GM23248 (cell line): ENCODE measurements at regions not wholly inside any gene's neighbourhood (a gene's known extent, or its start where the extent isn't known, plus 50 kb on each side); places are given as distances from the start of the nearest gene placed in this dataset.
A peak's percentile ranks its signal among the peaks of the same experiment; 100 is the strongest.

ENCODE experiments used
- DNase-seq: peaks from one replicate; pipeline ENCODE4 v3.0.0-alpha.2; 2015
- H2AFZ ChIP-seq: fragments of 200-600 bp; sonication (generic); 2 replicates; pipeline ENCODE4 v1.6.1; 2016; ENCODE audit warnings: antibody characterized with exemption
- H3F3A ChIP-seq: fragments of 200-600 bp; sonication (generic); 2 replicates; pipeline ENCODE4 v1.6.1; 2016; ENCODE audit warnings: mild to moderate bottlenecking, antibody characterized with exemption, mixed run types; ENCODE audit not compliant: insufficient read depth
- H3K27ac ChIP-seq: fragments of 200-600 bp; sonication (generic); 2 replicates; pipeline ENCODE4 v1.5.1; 2016; ENCODE audit warnings: mild to moderate bottlenecking
- H3K27me3 ChIP-seq: fragments of 200-600 bp; sonication (generic); replicated peaks from 2 replicates; pipeline ENCODE4 v1.6.1; 2016; ENCODE audit warnings: mild to moderate bottlenecking; ENCODE audit not compliant: insufficient read depth
- H3K36me3 ChIP-seq: fragments of 200-600 bp; sonication (generic); 2 replicates; pipeline ENCODE4 v1.6.1; 2016; ENCODE audit warnings: low read depth, mild to moderate bottlenecking
- H3K4me1 ChIP-seq: fragments of 200-600 bp; sonication (generic); 2 replicates; pipeline ENCODE4 v1.6.1; 2016; ENCODE audit warnings: mild to moderate bottlenecking; ENCODE audit not compliant: insufficient read depth
- H3K4me2 ChIP-seq: fragments of 200-600 bp; sonication (generic); one replicate; pipeline ENCODE4 v1.6.1; 2016; ENCODE audit warnings: mild to moderate bottlenecking; ENCODE audit not compliant: unreplicated experiment
- H3K4me3 ChIP-seq: fragments of 200-600 bp; sonication (generic); 2 replicates; pipeline ENCODE4 v1.5.1; 2016; ENCODE audit warnings: mild to moderate bottlenecking
- H3K79me2 ChIP-seq: fragments of 200-600 bp; sonication (generic); 2 replicates; pipeline ENCODE4 v1.6.1; 2016; ENCODE audit warnings: mild to moderate bottlenecking; ENCODE audit not compliant: insufficient read depth
- H3K9ac ChIP-seq: fragments of 200-600 bp; sonication (generic); 2 replicates; pipeline ENCODE4 v1.6.1; 2016; ENCODE audit warnings: mild to moderate bottlenecking
- H3K9me2 ChIP-seq: fragments of 200-600 bp; sonication (generic); 2 replicates; pipeline ENCODE4 v1.6.1; 2016; ENCODE audit warnings: mixed run types, mild to moderate bottlenecking, moderate library complexity; ENCODE audit not compliant: insufficient read depth
- H3K9me3 ChIP-seq: fragments of 200-600 bp; sonication (generic); one replicate; pipeline ENCODE4 v1.6.1; 2017; ENCODE audit warnings: low read depth
- H4K20me1 ChIP-seq: fragments of 200-600 bp; sonication (generic); 2 replicates; pipeline ENCODE4 v1.6.0; 2016; ENCODE audit not compliant: insufficient read depth
- EZH2 ChIP-seq: fragments of 200-600 bp; sonication (generic); IDR thresholded peaks from 2 replicates; pipeline ENCODE4 v1.6.1; 2018; ENCODE audit warnings: antibody characterized with exemption, mild to moderate bottlenecking; ENCODE audit not compliant: insufficient read depth, poor library complexity, severe bottlenecking
- EZH2phosphoT487 ChIP-seq: fragments of 200-600 bp; sonication (generic); IDR thresholded peaks from 2 replicates; pipeline ENCODE4 v1.6.1; 2018; ENCODE audit warnings: antibody characterized with exemption, moderate library complexity, mild to moderate bottlenecking, low read depth; ENCODE audit not compliant: insufficient read depth
- WGBS, 2 experiments: methylation state at CpG; one replicate each; pipeline ENCODE4 v1.1.6; 2015 to 2017; ENCODE audit warnings: low lambda C conversion rate in 2 of 2, low coverage in 1 of 2; ENCODE audit errors: missing lambda C conversion rate in 2 of 2; 5-methylcytosine and 5-hydroxymethylcytosine counted together
- in situ Hi-C: fragments of 300-500 bp; cut with MboI; formaldehyde crosslinking; loops from 2 replicates; pipeline ENCODE4 v1.15.0; 2020

DNA sequence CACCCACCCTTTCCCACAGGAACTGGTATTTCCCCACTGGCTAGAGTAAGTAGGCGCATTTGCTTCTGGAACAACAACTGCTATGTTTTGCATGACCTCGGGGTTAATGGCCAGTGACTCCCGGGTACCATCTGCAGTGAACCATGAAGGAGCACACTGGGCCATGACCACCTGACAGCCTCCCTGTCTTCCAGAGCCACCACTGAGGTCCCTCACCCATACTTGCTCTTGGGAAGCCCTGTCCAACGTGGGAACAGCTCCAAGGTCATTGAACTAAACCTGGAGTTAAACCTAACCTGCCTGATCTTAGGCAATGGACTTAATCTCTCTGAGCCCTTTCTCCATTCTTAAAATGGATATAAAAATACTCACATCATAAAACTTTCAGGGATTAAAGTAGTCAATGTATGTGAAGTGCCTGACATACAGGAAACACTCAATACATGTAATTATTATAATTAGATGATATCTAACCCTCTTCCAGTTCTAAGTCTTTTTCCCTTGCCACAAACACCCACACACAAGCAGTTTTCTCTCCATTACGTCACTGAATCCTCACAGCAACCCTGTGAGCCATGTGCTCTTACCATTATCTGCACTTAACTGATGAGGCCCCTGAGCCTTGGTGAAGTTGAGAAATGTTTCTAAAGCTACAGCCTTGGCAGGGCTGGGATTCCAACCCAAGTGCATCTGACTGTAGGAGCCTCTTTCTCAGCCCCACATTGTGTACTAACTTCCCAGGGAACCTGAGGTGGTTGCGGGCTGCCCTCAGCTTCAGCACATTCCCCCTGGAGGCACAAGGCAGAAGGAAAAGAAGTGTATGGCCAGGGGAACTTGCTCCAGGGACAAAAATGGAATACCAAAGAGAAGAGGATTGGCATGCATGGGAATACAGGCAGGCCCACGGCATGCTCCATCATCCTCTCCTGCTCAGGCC lies 74.5 kb upstream of the NCAM1 start:
- H3K27ac ChIP-seq, result no peak overlapping the region
- no peaks in the 10 kb centered on the region for H3K36me3 ChIP-seq
- no peaks in the 10 kb centered on the region for H3K79me2 ChIP-seq
- H3K27me3 ChIP-seq, result no peaks in the 10 kb centered on the region; the same call in 1 of the 2 replicates
- H3K9me2 ChIP-seq, result no peaks in the 10 kb centered on the region
- H3K4me1 ChIP-seq, result no peaks in the 10 kb centered on the region
- no peaks in the 10 kb centered on the region for H4K20me1 ChIP-seq
- no peaks in the 10 kb centered on the region for H3F3A ChIP-seq
- no peaks in the 10 kb centered on the region for H3K9me3 ChIP-seq
- 52 to 58% methylated on average over 7 of the region's 7 CpGs for WGBS, 2 experiments
- no peak for TF ChIP-seq EZH2phosphoT487
- TF ChIP-seq EZH2, result no peak
- H3K4me2 ChIP-seq, result no peak overlapping the region
- H2AFZ ChIP-seq, result no peak overlapping the region
- H3K9ac ChIP-seq, result no peak overlapping the region
- DNase-seq, result peak; percentile 27
- in situ Hi-C loops, result no loop called here
- H3K4me3 ChIP-seq, result no peak overlapping the region

- no peaks in the 10 kb centered on the region; the same call in 1 of the 2 replicates for H3K27me3 ChIP-seq
- H3K4me3 ChIP-seq, result no peak overlapping the region
- no peak overlapping the region for H2AFZ ChIP-seq
- H3K9me2 ChIP-seq, result no peaks in the 10 kb centered on the region
- H3K4me2 ChIP-seq, result no peak overlapping the region
- no peaks in the 10 kb centered on the region for H3K9me3 ChIP-seq
- H3K27ac ChIP-seq, result no peak overlapping the region
- no peaks in the 10 kb centered on the region for H4K20me1 ChIP-seq
- in situ Hi-C loops, result no loop called here
- H3K9ac ChIP-seq, result no peak overlapping the region
- H3K79me2 ChIP-seq, result no peaks in the 10 kb centered on the region
- WGBS, 2 experiments, result 57 to 59% methylated on average over 3 of the region's 3 CpGs
- H3F3A ChIP-seq, result no peaks in the 10 kb centered on the region
- TF ChIP-seq EZH2 (no peak), EZH2phosphoT487 (no peak)
- no peaks in the 10 kb centered on the region for H3K36me3 ChIP-seq
- DNase-seq, result no peak
- no peaks in the 10 kb centered on the region for H3K4me1 ChIP-seq
Measured at GRCh38 chr11:112889446-112889845, 71.8 kb upstream of the NCAM1 start.

- no peak for TF ChIP-seq EZH2
- Histone ChIP-seq H2AFZ (no peak overlapping the region), H3F3A (no peaks in the 10 kb centered on the region), H3K27ac (no peak overlapping the region), H3K9me2 (no peaks in the 10 kb centered on the region), H3K4me2 (no peak overlapping the region), H3K4me3 (no peak overlapping the region), H3K79me2 (no peaks in the 10 kb centered on the region), H3K4me1 (no peaks in the 10 kb centered on the region), H3K9me3 (no peaks in the 10 kb centered on the region), H3K9ac (no peak overlapping the region), H3K27me3 (no peaks in the 10 kb centered on the region; the same call in 1 of the 2 replicates), H4K20me1 (no peaks in the 10 kb centered on the region), H3K36me3 (no peaks in the 10 kb centered on the region)
- DNase-seq, result no peak
- in situ Hi-C loops, result no loop called here
- WGBS, 2 experiments, result 22% methylated on average over 4 of the region's 4 CpGs
Measured at GRCh38 chr11:112899235-112900006, 61.8 kb upstream of the NCAM1 start.

DNA sequence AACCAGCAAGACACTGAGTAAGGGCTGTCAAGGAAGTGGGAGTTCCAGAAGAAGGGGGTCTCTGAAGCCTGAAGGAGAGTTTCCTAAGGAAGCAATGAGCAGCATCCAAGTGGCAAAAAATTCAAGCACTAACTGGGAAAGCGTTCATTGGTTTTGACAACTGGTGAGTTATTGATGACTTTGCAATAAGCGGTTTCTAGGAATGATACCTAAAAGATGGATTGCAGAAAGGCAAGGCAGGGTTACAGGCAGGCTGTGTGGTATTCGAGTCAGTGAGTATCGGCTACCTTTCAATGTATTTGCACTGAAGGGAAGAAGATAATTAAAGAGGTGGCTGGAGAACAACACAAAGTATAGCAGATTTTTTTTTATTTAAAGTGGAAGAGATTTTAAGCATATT lies 59.3 kb upstream of the NCAM1 start:
- Histone ChIP-seq H3K4me1 (no peaks in the 10 kb centered on the region), H3K27ac (no peak overlapping the region), H4K20me1 (no peaks in the 10 kb centered on the region), H2AFZ (no peak overlapping the region), H3K79me2 (no peaks in the 10 kb centered on the region), H3K27me3 (no peaks in the 10 kb centered on the region), H3K36me3 (no peaks in the 10 kb centered on the region), H3K9me3 (no peaks in the 10 kb centered on the region), H3K4me3 (no peak overlapping the region), H3K9me2 (no peaks in the 10 kb centered on the region), H3K9ac (no peak overlapping the region), H3K4me2 (no peak overlapping the region), H3F3A (no peaks in the 10 kb centered on the region)
- no peak for TF ChIP-seq EZH2phosphoT487
- no peak for TF ChIP-seq EZH2
- DNase-seq, result no peak
- in situ Hi-C loops, result no loop called here
- WGBS, 2 experiments, result 53 to 67% methylated on average over 4 of the region's 4 CpGs
